ENCODE measurements at regions not wholly inside any gene's neighbourhood (a gene's known extent, or its start where the extent isn't known, plus 50 kb on each side); places are given as distances from the start of the nearest gene placed in this dataset.

DNA sequence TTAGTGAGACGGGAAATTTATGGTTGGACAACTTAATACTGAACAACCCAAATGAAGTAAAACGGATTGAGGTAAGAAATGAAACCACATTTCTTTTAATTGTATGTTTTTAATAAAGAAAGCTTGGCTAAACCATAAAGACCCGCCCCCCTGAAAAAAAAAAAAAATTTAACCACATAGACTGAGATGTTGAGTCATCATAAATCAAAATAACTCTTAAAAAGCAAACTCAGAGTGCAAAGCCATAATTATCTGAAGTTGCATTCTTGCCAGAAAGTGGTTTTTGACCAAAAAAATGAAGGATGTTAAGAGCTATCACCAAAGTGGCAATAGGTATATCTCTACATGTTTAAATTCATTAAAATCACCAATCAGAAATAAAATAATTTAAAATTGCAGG lies 101.8 kb upstream of the COL21A1 start:
- in situ Hi-C loops (cut with HindIII; ENCODE audit: low sequenced_read_pairs) = no loop called here

DNA sequence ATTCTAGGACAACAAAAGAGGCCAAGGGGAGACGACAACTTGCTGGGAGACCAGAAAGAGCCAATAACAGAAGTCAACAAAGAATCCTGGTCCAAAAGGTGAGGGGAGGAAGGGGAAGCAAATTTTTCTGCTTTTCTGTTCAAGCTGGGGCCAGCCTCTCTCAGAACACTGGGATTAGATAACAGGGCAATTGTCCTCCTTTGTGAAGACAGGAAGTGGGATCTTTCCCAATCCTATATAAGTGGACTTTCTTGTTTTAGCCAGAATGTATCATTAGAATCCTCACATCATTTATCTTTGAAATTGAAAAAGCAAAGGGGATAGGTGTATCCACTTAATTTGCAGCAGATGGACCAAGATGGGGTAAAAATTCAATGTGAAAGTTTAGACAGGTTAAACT lies 101.2 kb upstream of the COL21A1 start:
- in situ Hi-C loops (cut with HindIII; ENCODE audit: low sequenced_read_pairs) = no loop called here

DNA sequence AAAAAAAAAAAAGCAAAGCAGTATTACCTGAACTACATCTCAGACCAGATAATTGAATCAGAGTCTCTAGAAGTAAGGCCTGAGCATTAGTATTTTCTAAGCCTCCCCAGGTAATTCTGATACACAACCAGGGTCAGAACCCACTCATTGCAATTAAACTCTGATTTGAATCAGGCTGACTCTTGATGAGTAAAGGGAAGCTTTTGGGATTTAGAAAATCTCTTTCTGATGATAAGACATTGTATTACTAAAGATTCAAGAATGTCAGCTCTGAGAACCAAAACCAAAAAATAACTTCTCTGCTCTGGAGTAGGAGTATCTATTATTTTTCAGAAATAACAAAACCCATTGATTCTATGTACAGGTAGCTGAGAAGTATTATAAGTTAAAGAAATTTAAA lies 100.1 kb upstream of the COL21A1 start:
- in situ Hi-C loops (cut with HindIII; ENCODE audit: low sequenced_read_pairs) = no loop called here

DNA sequence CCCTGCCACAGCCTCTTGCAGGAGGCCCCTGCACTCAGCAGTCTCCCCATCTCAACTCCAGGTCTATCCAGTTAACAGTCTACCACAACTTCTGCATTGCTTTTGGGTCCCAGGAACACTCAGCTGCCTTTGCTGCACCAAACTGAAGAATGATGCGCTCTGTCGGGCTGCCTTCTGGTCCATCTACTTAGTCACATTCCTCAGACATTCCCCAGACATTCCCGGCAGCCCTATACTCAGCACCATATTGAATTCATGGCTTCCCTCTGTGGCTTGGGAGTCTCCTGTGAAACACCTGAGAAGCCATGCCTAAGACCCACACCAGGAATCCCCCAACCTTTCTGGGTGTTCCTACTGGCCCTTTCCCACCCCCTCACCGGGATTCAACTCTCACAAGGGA lies 99.6 kb upstream of the COL21A1 start:
- in situ Hi-C loops (cut with HindIII; ENCODE audit: low sequenced_read_pairs) = no loop called here

DNA sequence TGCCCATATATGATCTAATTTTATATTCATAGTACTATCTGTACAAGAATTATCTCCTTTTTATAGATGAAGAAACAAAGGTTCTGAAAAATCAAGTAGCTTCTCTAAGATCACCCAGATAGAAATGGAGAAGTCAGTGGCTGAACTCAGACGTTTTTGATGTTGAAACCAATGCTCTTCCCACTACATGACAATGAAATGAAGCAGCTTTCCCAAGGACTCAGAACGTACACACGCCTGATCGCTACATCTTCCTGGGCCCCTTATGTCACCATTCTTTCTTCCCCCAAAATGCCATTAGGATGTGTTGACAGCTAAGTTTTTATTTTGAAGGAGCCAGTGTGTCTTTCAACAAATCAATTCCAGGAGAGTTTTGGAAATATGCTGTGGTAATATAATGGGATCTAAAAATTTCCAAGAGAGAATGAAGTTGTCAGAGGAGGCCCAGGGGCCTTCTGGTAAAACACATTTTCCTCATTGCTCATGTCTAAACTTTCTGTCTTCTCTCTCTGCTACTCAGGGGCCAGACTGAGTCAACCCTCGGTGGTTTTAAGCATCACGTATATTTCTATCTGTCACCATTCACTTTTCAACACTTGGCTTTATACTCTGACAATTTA lies 98.1 kb upstream of the COL21A1 start:
- in situ Hi-C loops (cut with HindIII; ENCODE audit: low sequenced_read_pairs) = no loop called here

DNA sequence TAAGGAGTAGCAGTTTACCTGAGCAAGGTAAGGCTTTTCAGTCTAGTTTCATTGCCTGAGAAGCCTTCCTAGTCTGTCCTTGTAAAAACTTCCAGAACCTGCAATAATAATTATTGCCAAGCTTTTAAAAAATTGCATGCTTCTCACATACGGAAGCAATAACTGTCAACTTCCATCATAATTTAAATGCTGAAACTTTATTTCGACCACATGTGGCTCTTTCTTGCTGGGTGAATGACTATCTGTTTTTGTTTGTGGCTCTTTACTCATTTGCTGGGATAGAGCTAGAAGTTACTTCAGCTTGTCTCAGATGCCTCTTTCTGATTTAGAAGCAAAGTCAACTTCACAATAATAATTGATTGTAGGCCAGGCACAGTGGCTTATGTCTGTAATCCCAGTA lies 95.9 kb upstream of the COL21A1 start:
- in situ Hi-C loops (cut with HindIII; ENCODE audit: low sequenced_read_pairs) = no loop called here

DNA sequence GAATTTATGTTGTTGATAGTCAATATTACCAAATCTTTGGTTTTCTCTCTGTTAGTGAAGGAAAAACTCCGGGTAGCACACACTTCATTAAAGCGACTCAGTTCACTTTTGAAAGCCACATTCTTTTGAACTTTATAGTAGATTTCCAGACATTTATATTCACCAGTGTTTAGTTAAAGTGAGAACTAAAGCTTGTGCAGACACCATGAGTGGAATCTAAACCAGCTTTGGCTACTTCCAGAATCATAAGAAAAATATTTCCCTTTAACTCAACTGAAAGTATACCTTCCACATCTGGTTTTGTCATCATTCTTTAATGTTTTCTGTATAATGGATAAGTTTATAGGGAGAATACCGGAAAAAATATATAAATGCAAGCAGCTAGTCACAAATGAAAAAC lies 92.1 kb upstream of the COL21A1 start:
- in situ Hi-C loops (cut with HindIII; ENCODE audit: low sequenced_read_pairs) = no loop called here

DNA sequence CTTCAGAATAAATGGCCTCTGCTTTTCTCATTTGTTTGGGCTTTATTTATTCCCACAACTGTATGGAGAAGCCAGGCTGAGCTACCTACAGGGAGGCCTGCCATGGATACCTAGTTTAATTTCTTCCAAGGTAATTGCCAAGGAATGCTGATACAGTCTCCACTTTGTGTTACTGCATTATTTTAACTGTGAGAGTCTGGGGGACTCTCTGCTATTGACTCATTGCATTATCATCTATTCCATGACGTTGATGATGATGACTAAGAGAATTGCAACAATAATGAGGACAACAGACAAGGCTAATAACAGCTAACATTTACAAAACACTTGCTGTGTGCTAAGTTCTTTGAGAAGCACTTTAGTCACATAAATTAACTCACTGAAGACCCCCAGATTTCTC lies 88.3 kb upstream of the COL21A1 start:
- in situ Hi-C loops (cut with HindIII; ENCODE audit: low sequenced_read_pairs) = no loop called here

DNA sequence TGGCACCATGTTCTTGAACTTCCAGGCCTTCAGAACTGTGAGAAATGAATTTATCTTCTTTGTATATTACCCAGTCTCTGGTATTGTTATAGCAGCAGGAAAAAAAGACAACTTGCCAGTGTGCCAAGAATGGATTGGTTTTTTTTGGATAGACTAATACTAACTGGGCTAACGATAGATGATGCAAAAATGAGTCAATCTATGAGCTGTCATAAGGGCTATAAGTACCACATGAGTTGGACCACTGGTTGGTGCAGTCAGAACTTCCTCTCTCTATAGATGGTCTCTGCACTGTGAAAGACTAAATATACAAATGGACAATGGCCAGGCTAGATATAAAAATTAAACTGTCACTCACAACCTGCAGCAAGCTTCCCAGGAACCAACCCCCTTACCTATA lies 87.6 kb upstream of the COL21A1 start:
- in situ Hi-C loops (cut with HindIII; ENCODE audit: low sequenced_read_pairs) = no loop called here

DNA sequence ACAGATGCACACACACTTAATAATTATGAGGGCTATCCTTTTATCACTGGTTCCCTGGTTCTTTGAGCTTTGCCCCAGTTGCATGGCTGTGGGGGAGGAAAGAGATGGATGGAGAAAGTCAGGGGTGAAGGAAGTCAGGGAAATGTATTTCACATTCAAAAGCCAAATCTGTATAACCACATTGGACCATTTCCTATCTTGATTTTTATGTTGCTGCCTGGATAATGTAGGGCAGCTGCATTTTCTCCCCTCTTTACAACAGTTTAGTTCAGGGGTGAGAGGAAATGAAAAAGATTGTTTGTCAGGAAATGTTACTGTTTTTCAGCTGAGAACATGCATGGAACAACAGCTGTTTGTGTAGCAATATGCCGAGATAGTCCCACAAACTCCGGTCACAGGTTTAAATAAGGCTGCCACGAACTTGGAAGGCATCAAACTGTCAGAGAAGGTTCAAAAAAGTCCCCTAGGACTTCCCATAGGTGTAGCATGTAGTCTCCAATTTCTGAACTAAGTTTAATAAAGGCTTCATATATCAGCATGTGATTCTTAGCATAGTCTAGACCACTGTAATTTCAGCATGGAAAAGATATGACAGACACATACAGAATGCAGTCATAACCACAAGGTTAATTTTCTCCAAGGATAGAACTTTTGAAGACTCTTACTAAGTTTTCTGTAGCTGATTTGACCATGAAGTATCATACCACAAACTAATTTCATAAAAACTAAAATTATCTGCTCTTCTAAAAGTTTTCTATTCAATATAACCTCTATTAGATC lies 82.1 kb upstream of the COL21A1 start:
- in situ Hi-C loops (cut with HindIII; ENCODE audit: low sequenced_read_pairs) = no loop called here

DNA sequence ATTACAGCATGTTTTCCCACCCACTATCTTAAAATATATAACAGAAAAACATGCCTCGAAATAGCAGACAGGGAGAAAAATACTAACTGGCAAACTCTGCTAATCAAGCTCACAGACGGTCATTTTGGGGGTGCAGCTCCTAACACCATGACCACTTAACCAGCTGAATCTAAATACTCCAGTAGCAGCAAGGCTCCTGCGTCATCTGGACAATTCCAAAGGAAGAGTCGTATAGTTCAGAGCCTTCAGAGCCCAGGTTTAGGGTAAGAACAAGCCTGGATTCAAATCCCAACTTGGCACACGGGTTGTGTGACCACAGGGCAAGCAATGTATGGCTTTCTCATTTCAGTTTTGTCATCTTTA lies 81.3 kb upstream of the COL21A1 start:
- in situ Hi-C loops (cut with HindIII; ENCODE audit: low sequenced_read_pairs) = no loop called here

DNA sequence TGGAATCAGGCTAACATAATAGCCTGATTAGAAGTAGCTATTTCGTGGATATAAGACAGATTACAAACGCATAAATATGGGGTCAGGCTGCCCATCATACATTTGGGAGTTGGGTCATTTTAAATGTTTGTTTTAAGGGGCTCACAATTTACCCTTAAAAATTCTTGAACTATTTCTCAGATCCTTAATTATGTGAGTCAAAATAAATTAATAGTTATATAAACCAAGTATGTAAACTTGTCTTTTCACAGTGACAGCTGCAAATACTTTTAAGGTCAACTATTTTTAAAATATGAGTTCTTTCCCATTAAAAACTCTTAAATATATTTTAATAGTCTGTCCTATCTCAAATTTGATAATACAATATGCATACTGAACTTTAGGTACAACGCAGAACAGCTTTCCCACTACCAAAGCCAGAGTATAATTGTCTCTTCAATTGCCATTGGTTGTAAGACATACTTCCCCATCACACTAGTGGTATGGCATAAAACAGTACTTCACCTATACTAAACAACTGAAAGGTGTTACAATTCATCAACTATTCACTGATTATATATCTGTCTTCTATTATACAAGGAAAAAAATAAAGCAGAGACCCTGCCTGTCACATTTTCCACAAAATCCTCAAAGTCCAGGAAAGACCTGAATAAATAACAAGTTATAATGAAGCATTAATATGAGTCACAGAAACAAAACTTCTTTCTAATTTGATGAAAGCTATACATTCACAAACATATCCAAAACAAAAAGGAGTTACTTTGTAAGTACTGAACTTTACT lies 80.8 kb upstream of the COL21A1 start:
- in situ Hi-C loops (cut with HindIII; ENCODE audit: low sequenced_read_pairs) = no loop called here

DNA sequence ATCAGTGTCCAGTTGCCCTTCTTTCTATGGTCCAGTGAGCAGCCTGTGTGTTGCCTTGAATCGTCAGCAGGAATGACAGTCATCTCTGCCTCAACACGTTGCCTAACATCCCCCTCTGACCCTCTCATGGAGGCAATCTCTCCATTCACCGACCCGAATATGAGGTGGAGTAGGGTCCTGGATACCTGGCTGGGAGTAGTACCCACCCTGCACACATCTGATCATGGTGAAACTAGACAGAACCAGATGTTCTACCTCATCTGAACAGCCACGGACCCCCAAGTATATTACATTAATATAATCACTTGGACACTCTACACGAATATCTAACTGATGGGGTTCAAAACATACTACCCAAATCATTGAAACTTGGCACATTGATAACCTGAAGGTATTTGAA lies 77.0 kb upstream of the COL21A1 start:
- in situ Hi-C loops (cut with HindIII; ENCODE audit: low sequenced_read_pairs) = no loop called here

DNA sequence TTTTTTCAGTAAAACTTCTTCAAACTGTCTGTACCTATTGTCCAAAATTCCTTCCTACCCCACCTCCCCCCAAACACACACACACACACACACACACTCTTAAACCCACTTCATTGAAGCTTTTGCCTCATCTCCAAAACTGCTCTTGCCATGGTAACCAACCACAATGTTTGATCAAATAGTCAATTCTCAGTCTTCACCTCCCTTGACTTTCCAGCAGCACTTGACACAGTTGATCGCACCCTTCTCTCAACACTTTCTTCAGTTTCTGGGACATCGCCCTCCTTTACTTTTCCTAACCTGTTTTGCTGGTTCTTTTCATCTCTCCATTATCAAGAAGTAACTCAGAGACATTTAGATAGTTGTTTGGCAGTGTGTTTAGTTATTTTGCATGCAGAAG lies 71.5 kb upstream of the COL21A1 start:
- in situ Hi-C loops (cut with HindIII; ENCODE audit: low sequenced_read_pairs) = no loop called here

DNA sequence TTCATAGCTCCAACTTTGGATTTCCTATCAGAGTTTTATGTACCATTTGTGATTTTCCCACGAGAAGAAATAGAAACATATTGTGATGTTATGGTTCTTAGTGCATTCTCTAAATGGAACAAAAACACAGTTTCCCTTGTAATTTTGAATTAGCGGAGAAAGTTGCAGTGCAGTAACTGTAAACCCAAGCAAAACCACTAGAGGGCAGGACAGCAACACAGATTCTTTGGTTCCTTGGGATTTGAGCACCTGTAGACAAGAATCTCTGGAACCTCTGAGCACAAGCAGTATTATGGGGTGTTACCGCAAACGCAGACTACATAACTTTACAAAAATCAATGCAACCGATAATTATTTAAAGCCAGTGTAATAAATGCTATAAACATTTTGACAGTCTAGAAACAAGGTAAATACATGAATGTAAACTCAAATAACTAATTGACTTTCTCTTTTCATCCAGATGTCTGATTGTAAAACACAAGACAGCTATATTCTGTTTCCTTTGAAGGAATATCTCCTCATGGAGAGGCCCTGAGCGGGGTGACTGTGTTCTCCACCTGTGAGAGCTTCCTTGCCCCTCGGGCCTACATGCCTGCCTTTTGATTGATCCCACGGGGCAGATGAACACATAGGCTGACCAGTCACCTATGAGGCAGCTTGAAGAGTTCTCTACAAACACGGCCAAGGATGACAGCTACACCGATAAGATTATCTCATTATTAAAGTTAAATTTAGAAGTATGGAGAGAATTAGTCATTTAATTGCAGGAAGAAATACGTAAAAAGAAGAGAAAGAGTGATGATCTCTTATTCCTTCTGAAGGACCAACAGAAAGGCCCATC lies 67.5 kb upstream of the COL21A1 start:
- in situ Hi-C loops (cut with HindIII; ENCODE audit: low sequenced_read_pairs) = no loop called here

DNA sequence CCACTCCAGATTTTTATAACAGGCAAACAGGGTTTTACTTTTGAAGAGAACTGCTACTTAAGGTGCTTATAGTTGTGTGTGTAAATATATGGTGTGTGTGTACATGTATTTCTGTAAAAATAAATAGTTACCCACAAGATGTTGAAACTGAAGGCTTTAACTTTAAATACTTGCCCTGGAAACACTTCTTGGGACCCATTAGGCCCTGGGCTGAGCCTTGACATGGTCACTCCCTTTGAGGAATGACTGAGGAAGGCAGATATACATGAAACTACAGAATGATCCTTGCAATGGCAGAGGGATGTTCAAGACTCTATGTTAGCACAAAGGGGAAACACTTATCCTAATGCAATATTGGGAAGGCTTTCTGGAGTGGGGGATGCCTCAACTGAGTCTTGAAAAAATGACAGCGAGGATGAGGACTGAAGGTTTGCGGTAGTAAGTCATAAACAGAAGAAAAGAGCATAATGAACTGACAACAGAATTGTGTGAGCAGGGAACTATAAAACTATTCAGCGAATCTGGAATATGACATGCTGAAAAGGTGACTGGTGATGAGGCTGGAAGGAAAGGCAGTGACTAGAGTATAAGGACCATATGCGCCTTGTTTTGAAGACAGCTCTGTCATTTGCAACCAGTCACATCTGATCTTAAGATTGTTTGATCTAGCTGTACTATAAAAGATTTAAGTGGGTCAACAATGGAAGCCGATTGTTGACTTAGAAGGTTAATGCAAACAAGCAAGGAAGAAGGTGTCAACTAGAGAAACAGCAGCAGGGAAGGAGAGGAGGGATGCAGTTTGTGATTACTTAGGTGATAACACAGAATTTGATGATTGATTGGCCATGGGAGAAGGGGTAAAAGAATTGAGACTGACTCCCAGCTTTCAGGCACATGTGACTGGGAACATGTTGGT lies 64.4 kb upstream of the COL21A1 start:
- in situ Hi-C loops (cut with HindIII; ENCODE audit: low sequenced_read_pairs) = no loop called here

DNA sequence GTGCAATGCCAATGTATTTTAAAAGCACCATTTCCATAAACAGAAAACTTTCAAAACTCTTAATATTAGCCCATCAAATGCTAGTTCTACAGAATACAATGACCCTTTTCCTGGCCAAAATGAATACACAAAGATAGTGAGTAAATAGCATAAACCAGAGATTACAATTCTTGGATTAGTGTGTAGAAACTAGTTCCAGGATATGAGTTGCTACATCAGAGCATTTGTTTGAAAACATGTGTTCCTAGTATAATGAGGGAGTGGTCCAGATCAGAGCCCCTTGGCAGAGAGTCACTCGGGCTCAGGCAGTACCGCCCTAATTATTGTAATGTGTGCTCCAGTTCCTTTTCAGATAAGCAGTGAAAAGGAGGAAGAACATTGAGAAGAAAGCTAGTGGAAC lies 63.7 kb upstream of the COL21A1 start:
- in situ Hi-C loops (cut with HindIII; ENCODE audit: low sequenced_read_pairs) = no loop called here

DNA sequence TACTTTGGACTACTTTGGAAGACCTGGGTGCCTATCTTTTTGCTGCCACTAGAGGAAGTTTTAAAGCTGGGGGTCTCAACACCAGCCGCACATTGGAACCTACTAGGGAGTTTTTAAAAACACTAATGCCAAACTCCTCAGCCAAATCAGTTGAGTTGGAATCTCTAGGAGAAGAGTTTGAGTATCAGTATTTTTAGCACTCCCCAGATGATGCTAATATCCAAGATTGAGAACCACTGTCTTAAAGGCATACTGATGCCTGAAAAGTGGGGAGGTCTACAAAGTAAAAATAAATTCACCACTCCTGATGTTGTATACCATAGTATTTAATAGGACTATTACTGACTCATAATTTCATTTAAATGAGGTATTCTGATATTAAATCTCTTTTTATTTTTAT lies 62.9 kb upstream of the COL21A1 start:
- in situ Hi-C loops (cut with HindIII; ENCODE audit: low sequenced_read_pairs) = no loop called here

DNA sequence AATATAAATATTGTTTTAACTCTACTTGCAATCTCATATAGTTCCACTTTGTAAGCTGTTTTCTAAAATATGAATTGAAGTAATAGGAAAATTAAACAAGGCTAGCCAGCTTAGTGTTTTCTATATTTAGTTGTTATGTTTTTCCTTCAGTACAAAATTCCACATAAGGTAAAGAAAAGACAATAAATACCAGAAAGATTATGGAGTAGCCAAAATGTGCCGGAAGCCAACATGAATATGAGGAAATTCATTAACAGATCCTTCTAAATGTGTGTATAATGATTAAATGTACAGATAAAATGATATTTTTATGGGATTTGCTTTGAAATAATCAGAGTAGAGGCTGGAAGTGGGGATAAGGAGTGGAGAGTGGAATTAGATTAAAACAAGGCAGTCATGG lies 52.5 kb upstream of the COL21A1 start:
- in situ Hi-C loops (cut with HindIII; ENCODE audit: low sequenced_read_pairs) = loop anchor here (5.0 kb wide), 1 partner anchor 73 kb away; no protein-coding TSS in a partner anchor

Data from endothelial cell of hepatic sinusoid (primary cell).